Lower leg skin (tissue), 3 donors: ENCODE measurements at regions not wholly inside any gene's neighbourhood (a gene's known extent, or its start where the extent isn't known, plus 50 kb on each side); places are given as distances from the start of the nearest gene placed in this dataset.

ENCODE experiments used
- CTCF ChIP-seq, 3 donors: fragments of 450-650 bp; IDR thresholded peaks; one replicate each; pipeline ENCODE4 v1.5.1; 2016; ENCODE audit warnings: antibody characterized with exemption in 3 of 3, mild to moderate bottlenecking in 3 of 3, moderate library complexity in 2 of 3
- POLR2A ChIP-seq, 2 donors: fragments of 450-650 bp; IDR thresholded peaks; one replicate each; pipeline ENCODE4 v1.6.1; 2016 to 2017; ENCODE audit warnings: antibody characterized with exemption in 2 of 2, mild to moderate bottlenecking in 1 of 2, moderate library complexity in 1 of 2

GRCh38 chr19:27675771-27676170, 1537.2 kb downstream of the UQCRFS1 start:
- TF ChIP-seq CTCF (IDR thresholded peaks at IDR 0.05): no peak
- no peak for TF ChIP-seq POLR2A (IDR thresholded peaks at IDR 0.05)
